Liver (tissue), 8 donors: ENCODE measurements at regions not wholly inside any gene's neighbourhood (a gene's known extent, or its start where the extent isn't known, plus 50 kb on each side); places are given as distances from the start of the nearest gene placed in this dataset.

ENCODE experiments used
- DNase-seq: peaks from one replicate; pipeline ENCODE4 v3.0.0-alpha.2; 2017; ENCODE audit warnings: low spot score
- H3K27ac ChIP-seq, 2 donors: one replicate each; pipeline ENCODE4 v1.7.0; 2013; ENCODE audit warnings: inconsistent platforms in 2 of 2, low read length in 2 of 2, control low read depth in 1 of 2, low read depth in 1 of 2, mild to moderate bottlenecking in 1 of 2
- H3K27me3 ChIP-seq, 4 donors: one replicate each; pipeline versions ENCODE4 v1.6.1 to v1.7.0; 2013; ENCODE audit warnings: low read length in 3 of 4, inconsistent platforms in 1 of 4, mild to moderate bottlenecking in 1 of 4, moderate library complexity in 1 of 4; ENCODE audit not compliant: control insufficient read depth in 4 of 4, insufficient read depth in 4 of 4
- H3K36me3 ChIP-seq, 4 donors: one replicate each; pipeline versions ENCODE4 v1.6.1 to v1.7.0; 2013; ENCODE audit warnings: low read length in 3 of 4, mild to moderate bottlenecking in 3 of 4, low read depth in 1 of 4, moderate library complexity in 1 of 4; ENCODE audit not compliant: control insufficient read depth in 4 of 4, insufficient read depth in 3 of 4
- H3K4me1 ChIP-seq, 4 donors: one replicate each; pipeline versions ENCODE4 v1.6.1 to v1.7.0; 2013; ENCODE audit warnings: low read length in 3 of 4, mild to moderate bottlenecking in 3 of 4, moderate library complexity in 1 of 4; ENCODE audit not compliant: control insufficient read depth in 4 of 4, insufficient read depth in 4 of 4
- H3K4me3 ChIP-seq, 3 donors: one replicate each; pipeline versions ENCODE4 v1.6.1 to v1.7.0; 2013; ENCODE audit warnings: low read length in 3 of 3, control low read depth in 1 of 3, low read depth in 1 of 3, mild to moderate bottlenecking in 1 of 3
- H3K9ac ChIP-seq, 2 donors: one replicate each; pipeline ENCODE4 v1.7.0; 2013; ENCODE audit warnings: low read length in 2 of 2, mild to moderate bottlenecking in 2 of 2, moderate library complexity in 2 of 2, control low read depth in 1 of 2, low read depth in 1 of 2
- H3K9me3 ChIP-seq, 4 donors: one replicate each; pipeline versions ENCODE4 v1.6.1 to v1.7.0; 2013; ENCODE audit warnings: low read length in 3 of 4; ENCODE audit not compliant: control insufficient read depth in 4 of 4
- ATF3 ChIP-seq: IDR thresholded peaks from 2 replicates; pipeline ENCODE4 v1.6.1; 2016; ENCODE audit warnings: antibody characterized with exemption
- CTCF ChIP-seq: fragments of 150-350 bp; IDR thresholded peaks from 2 replicates; pipeline ENCODE4 v1.5.1; 2017; ENCODE audit warnings: improper control_type of control experiment, low read depth, low read length; ENCODE audit not compliant: missing input control
- EGR1 ChIP-seq, 2 donors: IDR thresholded peaks; 2 replicates each; pipeline ENCODE4 v1.6.1; 2016 to 2018; ENCODE audit warnings: antibody characterized with exemption in 2 of 2, low read depth in 2 of 2
- FOXA1 ChIP-seq: IDR thresholded peaks from 2 replicates; pipeline ENCODE4 v1.6.1; 2016; ENCODE audit warnings: antibody characterized with exemption
- FOXA2 ChIP-seq: IDR thresholded peaks from 2 replicates; pipeline ENCODE4 v1.6.1; 2016; ENCODE audit warnings: antibody characterized with exemption
- GABPA ChIP-seq, 2 donors: IDR thresholded peaks in 1 of 2; conservative IDR thresholded peaks in 1 of 2; 2 replicates each; pipeline ENCODE4 v1.6.1; 2016; ENCODE audit warnings: antibody characterized with exemption in 2 of 2, mild to moderate bottlenecking in 1 of 2, moderate library complexity in 1 of 2
- HNF4A ChIP-seq, 2 donors: conservative IDR thresholded peaks; 2 replicates each; pipeline ENCODE4 v1.6.1; 2016; ENCODE audit warnings: antibody characterized with exemption in 2 of 2, mild to moderate bottlenecking in 2 of 2
- JUND ChIP-seq, 2 donors: IDR thresholded peaks; 2 replicates each; pipeline ENCODE4 v1.6.1; 2016; ENCODE audit warnings: antibody characterized with exemption in 2 of 2
- MAX ChIP-seq: IDR thresholded peaks from 2 replicates; pipeline ENCODE4 v1.6.1; 2016; ENCODE audit warnings: antibody characterized with exemption
- NR2F2 ChIP-seq: IDR thresholded peaks from 2 replicates; pipeline ENCODE4 v1.6.1; 2016; ENCODE audit warnings: antibody characterized with exemption
- RAD21 ChIP-seq, 2 donors: IDR thresholded peaks; 2 replicates each; pipeline ENCODE4 v1.6.1; 2016; ENCODE audit warnings: antibody characterized with exemption in 2 of 2, mild to moderate bottlenecking in 2 of 2
- REST ChIP-seq: IDR thresholded peaks from 2 replicates; pipeline ENCODE4 v1.6.1; 2016; ENCODE audit warnings: antibody characterized with exemption, mild to moderate bottlenecking
- SP1 ChIP-seq: IDR thresholded peaks from 2 replicates; pipeline ENCODE4 v1.6.1; 2018; ENCODE audit warnings: antibody characterized with exemption, mild to moderate bottlenecking
- TAF1 ChIP-seq: conservative IDR thresholded peaks from 2 replicates; pipeline ENCODE4 v1.6.1; 2016; ENCODE audit warnings: antibody characterized with exemption, mild to moderate bottlenecking
- YY1 ChIP-seq: IDR thresholded peaks from 2 replicates; pipeline ENCODE4 v1.6.1; 2016; ENCODE audit warnings: antibody characterized with exemption, mild to moderate bottlenecking
- ZBTB33 ChIP-seq: IDR thresholded peaks from 2 replicates; pipeline ENCODE4 v1.6.1; 2016; ENCODE audit warnings: antibody characterized with exemption
- WGBS: extraction: QIAGEN DNeasy Blood & Tissue Kit; methylation state at CpG from one replicate; pipeline ENCODE4 v1.1.7; 2013; 5-methylcytosine and 5-hydroxymethylcytosine counted together
- donor health status: healthy.
- donor health status: healthy.
- donor health status: healthy.
- donor health status: healthy.
- donor health status: healthy.

- H3K9me3 ChIP-seq = no peaks in the 10 kb centered on the region
- H3K4me1 ChIP-seq = no peaks in the 10 kb centered on the region
- H3K36me3 ChIP-seq = no peaks in the 10 kb centered on the region
- H3K27me3 ChIP-seq = no peaks in the 10 kb centered on the region
- DNase-seq = no peak
- WGBS = 43% methylated on average over 6 of the region's 6 CpGs
- no peak overlapping the region for H3K4me3 ChIP-seq
- no peak overlapping the region for H3K9ac ChIP-seq
- no peak overlapping the region for H3K27ac ChIP-seq
- TF ChIP-seq SP1 = no peak
- no peak for TF ChIP-seq CTCF
- TF ChIP-seq RAD21 (IDR thresholded peaks at IDR 0.05) = no peak
- TF ChIP-seq TAF1 = no peak
- no peak for TF ChIP-seq REST
- no peak for TF ChIP-seq GABPA (IDR thresholded peaks at IDR 0.05 in 1 of 2, conservative IDR thresholded peaks at IDR 0.05 in 1 of 2)
- TF ChIP-seq MAX = no peak
- no peak for TF ChIP-seq FOXA2
- no peak for TF ChIP-seq EGR1 (IDR thresholded peaks at IDR 0.05; ENCODE audit: low read depth in 2 of 2)
- TF ChIP-seq FOXA1 = no peak
Measured at GRCh38 chr2:59184276-59185020, 943.3 kb upstream of the FANCL start.

- H3K27me3 ChIP-seq = no peaks in the 10 kb centered on the region
- no peaks in the 10 kb centered on the region for H3K4me1 ChIP-seq
- no peak overlapping the region for H3K27ac ChIP-seq
- no peak overlapping the region for H3K9ac ChIP-seq
- H3K9me3 ChIP-seq = no peaks in the 10 kb centered on the region
- WGBS = 86% methylated on average over 1 of the region's 1 CpG
- TF ChIP-seq YY1 = no peak
- TF ChIP-seq FOXA2 = no peak
- no peak for TF ChIP-seq HNF4A (conservative IDR thresholded peaks at IDR 0.05)
- no peak for TF ChIP-seq RAD21 (IDR thresholded peaks at IDR 0.05)
- TF ChIP-seq ATF3 = no peak
- TF ChIP-seq ZBTB33 = no peak
- TF ChIP-seq GABPA (IDR thresholded peaks at IDR 0.05 in 1 of 2, conservative IDR thresholded peaks at IDR 0.05 in 1 of 2) = no peak
- no peak for TF ChIP-seq CTCF
- no peak for TF ChIP-seq TAF1
- no peak for TF ChIP-seq NR2F2
- TF ChIP-seq JUND (IDR thresholded peaks at IDR 0.05) = no peak
- no peak for TF ChIP-seq REST
- TF ChIP-seq MAX = no peak
- TF ChIP-seq FOXA1 = no peak
- DNase-seq = no peak
- H3K36me3 ChIP-seq = no peaks in the 10 kb centered on the region
- no peak overlapping the region for H3K4me3 ChIP-seq
Measured at GRCh38 chr2:59183070-59183469, 941.9 kb upstream of the FANCL start.
